DMS114 treated with DMSO at 0.1 percent for 48 hours (cell line): ENCODE measurements at regions not wholly inside any gene's neighbourhood (a gene's known extent, or its start where the extent isn't known, plus 50 kb on each side); places are given as distances from the start of the nearest gene placed in this dataset.

Experiments
- DNase-seq: peaks from one replicate; lab custom pipeline; 2025; ENCODE audit not compliant: unreplicated experiment; lab: John Stamatoyannopoulos, UW

DNA sequence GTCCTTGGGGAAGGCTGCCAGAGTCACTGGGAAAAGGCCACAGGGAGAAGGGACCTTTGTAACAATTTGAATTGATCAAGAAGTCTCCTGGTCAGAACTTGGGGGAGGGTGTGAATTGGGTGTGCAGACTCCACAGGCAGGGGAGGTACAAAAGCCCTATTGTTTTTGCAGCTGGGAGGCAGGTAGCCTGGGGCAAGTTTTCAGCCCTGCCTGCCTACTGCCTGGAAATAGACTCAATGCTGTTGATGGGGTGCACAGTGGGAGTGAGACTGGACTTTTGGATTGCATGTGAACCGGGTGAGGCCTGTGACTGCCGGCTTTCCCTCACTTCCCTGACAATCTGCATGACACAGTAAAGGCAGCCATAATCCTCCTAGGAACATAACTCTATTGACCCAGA, 947.0 kb downstream of the REEP3 start:
- no peak for DNase-seq

DNA sequence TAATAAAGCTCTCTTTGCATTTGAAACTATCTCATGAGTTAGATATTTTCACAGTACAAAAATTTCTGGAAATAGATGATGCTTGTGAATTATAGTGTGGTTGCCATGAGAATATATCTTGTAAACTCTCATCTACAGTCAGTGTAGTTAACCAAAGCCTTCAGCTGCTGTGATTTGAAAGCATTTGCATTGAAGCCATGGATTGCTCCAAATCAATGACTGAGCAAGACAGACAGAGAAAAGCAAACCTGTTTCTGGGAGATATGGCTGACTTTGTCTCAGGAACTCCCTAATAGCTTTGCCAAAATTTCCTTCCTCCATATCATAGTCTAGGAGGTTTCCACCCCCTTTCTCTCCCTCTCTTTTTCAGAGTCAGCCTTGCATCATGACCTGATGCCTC, 955.3 kb downstream of the REEP3 start:
- DNase-seq = no peak

- DNase-seq = no peak
Observed at GRCh38 chr10:64477791-64478190, 956.6 kb downstream of the REEP3 start.

DNA sequence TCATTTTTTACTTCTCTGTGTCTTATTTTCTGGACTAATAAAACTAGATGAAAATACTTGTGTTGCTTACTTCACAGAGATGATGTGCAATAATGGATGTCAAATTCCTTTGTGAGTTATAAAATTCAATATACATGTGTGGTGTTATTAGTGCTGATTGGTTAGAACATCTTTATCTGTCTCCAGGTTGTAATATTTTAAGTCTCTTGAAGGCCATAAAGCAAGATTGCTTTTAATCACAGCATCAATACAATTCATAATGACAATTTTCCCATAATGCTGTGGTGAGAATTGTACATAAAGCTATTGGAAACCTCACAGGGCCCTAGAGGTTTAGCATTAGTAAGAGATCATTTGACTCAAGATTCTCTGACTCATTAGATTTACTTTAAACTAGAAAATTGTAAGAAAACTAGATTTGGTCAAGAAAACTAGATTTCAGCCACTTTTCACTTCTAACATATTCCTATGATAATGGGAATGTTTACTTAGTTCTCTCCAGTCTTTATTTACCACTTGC, 963.7 kb downstream of the REEP3 start:
- no peak for DNase-seq

DNA sequence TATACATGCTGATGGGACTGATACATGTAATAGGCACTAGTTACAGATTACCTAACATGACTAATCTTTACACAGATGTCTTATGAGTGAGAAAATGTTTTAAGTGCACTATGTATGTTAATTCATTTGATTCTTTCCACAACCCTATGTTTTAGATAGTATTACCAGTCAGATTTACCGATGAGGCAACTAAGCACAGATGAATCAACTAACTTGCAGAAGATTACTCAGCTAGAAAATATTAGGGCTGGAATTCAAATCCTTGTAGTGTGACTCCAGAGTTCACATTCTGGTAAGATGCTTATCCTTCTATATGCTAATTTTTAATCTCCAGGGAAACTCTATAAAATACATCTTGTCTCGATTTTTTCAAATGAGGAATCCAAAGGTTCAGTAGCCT, 964.9 kb downstream of the REEP3 start:
- DNase-seq = no peak

DNA sequence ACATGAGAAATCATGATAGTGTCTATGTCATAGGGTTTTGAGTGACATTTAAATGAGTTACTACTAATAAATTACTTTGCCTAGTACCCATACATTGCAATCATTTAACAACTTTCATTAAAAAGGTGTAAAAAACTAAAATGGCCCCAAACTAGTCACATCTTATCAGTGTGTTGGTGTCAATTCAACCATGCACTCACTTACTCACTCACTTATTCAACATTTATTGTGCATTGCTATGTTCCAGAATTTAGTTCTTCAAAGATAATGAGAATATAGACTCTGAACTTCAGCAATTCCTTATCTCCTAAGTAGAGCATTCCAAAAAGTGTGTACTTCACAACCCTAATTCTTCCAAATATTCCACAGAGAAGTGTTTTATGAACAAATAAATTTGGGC, 965.7 kb downstream of the REEP3 start:
- no peak for DNase-seq

GRCh38 chr10:64494901-64495300, 973.7 kb downstream of the REEP3 start:
- no peak for DNase-seq

GRCh38 chr10:64497306-64497705, 976.1 kb downstream of the REEP3 start:
- DNase-seq = no peak

GRCh38 chr10:64501807-64502206, 980.6 kb downstream of the REEP3 start:
- DNase-seq = no peak

DNA sequence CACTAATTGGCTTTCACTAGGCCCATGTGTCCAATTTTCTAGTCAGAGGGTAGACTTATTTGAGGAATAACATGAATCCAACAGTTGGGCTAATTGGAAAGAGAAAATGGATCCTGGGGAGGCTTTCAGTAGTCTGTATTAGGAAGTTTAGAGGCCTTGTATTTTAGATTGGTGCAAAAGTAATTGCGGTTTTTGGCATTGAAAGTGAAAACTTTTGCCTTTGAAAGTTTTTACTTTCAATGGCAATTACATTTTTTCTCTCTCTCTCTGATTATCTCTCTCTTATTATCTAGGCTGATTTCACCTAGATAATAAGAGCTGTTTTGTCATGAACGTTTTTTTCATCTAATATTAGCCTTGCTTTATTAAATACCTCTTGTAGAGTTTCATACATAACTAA, 981.7 kb downstream of the REEP3 start:
- DNase-seq = no peak

DNA sequence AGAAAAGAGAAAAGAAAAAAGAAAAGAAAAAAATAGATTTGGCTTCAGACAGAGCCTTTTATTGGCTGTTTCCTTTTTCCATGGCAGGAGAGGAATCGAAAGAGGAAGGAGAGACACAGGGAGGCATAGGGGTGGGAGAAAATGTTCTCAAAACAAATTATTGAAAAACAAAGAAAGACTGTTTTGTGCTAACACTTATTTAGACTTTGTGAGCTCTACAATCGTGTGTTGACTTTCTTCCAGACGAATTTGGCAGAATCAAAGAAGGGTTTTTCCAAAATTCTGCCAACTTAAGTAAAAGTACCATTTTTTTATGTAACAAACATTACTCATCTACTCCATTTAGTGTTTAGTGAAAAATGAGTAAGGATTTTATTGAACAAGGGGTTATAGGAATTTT, 982.2 kb downstream of the REEP3 start:
- no peak for DNase-seq

- no peak for DNase-seq
Observed at GRCh38 chr10:64505501-64505900, 984.3 kb downstream of the REEP3 start.

GRCh38 chr10:64506963-64507362, 985.8 kb downstream of the REEP3 start:
- no peak for DNase-seq

DNA sequence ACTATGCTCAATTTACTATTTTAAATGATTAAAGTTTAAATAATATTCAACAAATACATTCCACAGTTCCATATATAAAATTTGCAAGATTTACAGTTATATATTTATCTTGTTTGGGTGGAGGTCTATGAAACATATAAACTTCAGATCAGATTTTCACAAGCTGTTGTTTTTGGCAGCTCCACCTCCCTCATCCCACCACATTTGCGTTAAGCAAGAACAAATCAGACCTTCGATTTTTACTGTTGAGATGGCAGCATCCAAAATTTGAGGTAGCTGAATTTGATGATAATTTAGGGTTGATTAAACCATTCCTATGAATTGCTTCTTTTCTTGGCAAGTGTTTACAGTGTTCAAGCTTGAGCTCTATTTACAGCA, 986.4 kb downstream of the REEP3 start:
- DNase-seq = no peak

GRCh38 chr10:64508029-64508661, 986.9 kb downstream of the REEP3 start:
- no peak for DNase-seq

DNA sequence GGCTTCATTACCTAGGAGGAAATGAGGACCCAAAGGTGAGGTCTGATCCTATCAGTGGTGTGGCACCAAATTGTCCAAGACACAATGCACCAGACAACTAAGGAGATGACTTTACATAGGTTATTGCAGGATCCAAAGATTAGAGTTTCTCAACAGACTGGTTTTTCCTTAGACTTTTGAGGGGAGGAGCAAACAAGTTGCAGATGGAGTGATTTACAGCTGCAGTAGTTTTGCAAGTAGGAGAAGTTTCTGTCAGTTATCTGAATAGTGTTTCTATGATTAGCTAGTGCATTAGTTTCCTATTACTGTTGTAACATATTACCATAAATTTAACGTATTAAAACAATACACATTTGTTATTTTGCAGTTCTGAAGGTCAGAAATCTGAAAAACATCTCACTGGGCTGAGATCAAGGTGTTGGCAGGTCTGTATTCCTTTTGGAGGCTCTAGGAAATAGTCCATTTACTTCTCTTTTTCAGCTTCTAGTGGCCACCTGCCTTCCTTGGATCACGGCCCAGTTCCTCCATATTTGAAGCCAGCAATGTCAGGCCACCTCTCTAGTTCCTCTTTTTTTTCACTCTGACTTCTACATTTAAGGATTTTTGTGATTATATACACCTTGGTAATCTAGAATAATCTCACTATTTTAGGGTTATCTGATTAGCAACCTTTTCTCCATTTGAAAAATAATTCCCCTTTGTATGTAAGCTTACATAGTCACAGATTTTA, 994.9 kb downstream of the REEP3 start:
- no peak for DNase-seq

DNA sequence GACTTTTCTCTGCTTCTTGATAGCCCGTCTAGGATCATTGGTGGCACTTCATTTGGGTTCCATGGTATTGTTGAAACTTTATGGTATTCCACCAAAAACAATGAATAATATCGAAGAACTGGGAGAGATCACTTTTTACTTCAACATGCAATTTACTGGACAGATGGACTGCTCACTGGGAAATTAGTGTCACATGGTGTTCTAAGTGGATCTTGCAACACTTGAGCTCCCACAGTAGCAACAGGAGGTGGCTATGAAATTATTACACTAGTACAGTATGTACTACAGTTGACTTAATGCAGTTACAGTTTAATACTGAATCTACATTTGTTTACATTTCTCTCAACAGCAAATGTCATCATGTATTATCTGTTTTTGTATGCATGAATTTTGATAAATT, 997.3 kb downstream of the REEP3 start:
- no peak for DNase-seq

DNA sequence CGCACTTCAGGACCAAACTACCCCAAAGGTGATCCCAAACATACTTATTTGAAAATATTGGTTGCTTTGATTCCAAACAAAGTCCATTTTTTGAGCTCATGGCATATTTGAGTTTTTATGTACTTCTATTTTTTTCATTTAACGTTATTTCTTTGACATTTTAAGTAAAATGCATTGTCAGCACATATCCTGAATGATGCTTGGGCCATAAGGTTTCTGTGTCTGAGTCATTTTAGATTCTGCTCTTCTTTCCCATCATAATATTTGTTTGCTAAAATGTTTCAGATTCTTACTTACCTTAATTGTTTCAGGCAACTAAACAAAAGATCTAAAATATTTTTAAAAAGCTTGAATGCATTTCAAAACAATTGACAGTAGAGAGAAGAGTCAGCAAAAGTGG, 998.2 kb downstream of the REEP3 start:
- no peak for DNase-seq

- no peak for DNase-seq
Observed at GRCh38 chr10:64519831-64520230, 998.6 kb downstream of the REEP3 start.

DNA sequence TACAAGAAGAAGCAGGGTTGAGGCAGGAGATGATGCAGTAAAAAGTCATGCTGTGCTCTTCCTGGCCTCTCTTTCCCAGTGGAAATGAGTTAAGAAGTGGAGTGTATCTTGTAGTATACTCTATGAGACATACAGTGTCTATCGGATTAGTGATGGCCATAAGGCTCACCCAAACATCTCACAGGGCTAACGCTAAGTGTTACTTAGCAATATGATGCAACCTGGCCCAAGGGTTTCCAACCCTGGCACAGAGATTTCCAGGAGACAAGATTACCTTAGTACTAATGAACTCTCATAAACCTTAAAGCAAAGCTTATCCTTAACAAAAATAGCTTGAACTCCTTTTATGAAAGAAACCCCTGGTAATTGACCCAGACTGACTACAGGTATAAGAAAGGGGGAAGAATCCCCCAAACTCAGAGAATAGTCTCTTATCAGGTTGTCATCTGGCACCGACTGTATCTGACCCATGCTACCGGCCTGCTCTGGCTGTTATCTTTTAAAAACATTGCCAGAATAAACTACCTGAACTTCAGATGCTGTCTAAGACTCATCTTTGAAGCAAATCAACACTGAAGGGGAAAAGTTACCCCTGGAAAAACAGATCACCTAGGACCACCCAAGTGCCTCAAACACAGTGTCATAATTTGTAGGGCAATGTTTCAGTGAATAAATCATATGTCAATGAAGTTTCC, 1002.0 kb downstream of the REEP3 start:
- no peak for DNase-seq

GRCh38 chr10:64528294-64529002, 1007.2 kb downstream of the REEP3 start:
- no peak for DNase-seq

DNA sequence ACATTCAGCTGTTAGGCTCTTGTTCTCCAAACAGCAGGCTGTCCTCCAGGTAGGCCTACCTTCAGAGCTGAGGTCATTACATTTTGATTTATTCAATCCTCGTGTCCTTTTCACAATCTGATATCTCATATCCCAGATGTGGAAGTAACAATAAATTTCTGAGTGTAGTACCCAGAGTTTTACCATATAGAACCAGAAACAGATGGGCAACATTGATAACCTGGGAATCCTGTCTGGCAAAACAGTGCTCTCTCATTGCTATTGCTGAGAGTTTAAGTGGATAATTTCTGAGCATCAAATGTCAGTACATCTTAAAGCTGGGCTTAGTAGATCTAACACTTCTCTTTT, 1007.8 kb downstream of the REEP3 start:
- DNase-seq = no peak
